UCSD-AML1 (cell line): ENCODE measurements at regions not wholly inside any gene's neighbourhood (a gene's known extent, or its start where the extent isn't known, plus 50 kb on each side); places are given as distances from the start of the nearest gene placed in this dataset.
"Not testable (repeated sequence)": the region's sequence is repeated elsewhere in the genome, so short reads cannot be mapped to it uniquely, and the experiment has no call there.

Experiments used
- DNase-seq: peaks from one replicate; lab custom pipeline; 2025; ENCODE audit not compliant: unreplicated experiment; lab: John Stamatoyannopoulos, UW

- peak; percentile 17 for DNase-seq
Observed at GRCh38 chr14:82872494-82872893, 1338.8 kb upstream of the SEL1L start.

DNA sequence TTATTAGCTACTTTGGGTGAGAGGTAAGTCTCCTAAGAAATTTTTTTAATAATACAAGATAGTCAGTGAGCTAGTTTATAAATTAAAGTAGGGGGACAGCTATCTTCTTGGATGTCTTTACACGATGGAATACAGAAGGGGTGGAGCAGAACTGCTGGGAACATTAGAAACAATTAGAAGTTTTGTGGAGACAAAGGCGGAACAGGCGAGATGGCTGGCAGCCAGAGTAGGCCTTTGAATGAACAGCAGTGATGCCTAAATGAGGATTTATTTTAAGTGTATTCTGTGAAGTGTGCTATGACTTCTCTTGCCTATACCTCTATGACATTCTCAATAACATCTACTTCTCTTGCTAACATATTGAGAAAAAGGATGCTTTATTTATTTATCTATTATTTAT is 1345.3 kb upstream of the SEL1L start:
- no peak for DNase-seq

DNA sequence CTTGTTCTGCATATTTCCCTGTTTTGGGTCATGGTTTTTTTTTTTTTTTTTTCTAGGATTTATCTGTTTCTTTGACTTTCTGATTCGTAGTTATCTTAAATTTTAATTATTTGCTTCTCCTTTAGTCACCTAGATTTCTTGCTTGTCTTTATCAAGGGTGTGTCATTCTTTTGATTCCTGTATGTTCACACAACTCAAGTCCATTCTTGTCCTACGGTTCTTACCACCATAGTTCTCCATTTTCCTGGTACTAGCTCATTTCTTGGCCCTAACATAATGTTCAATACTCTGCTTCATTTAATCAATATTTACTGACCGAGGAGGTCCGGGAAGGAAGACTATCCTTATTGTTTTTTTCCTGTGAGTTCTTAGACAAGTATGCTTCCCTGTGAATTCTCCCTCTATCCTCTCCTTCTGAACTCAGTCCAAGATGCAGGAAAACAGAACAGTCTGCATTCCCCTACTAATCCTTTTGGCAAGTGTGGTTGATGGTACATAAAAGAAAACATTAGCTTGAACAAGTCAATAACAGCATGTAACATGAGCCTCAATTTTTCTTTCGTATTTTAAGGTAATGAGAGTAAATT is 1346.4 kb upstream of the SEL1L start:
- DNase-seq: no peak

- no peak for DNase-seq
Observed at GRCh38 chr14:82886670-82887069, 1353.0 kb upstream of the SEL1L start.

GRCh38 chr14:82889701-82890100 is 1356.0 kb upstream of the SEL1L start:
- DNase-seq: no peak

DNA sequence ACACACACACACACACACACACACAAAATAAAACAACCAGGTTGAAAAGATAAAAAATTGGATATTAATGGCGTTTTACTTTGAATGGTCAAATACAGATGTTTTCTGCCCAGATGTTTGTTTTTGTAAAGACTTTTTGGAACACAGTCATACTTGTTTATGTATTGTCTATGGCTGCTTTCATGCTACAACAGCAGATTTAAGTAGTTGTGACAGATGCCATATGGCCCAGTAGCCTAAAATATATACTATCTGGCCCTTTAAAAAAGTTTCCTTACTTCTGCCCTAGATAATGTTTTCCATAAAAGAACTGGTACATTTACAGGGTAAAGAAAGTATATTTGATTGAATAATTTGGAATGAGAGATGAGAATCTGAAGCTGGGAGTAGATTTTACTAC is 1362.8 kb upstream of the SEL1L start:
- no peak for DNase-seq

- DNase-seq: no peak
Observed at GRCh38 chr14:82897469-82898308, 1364.0 kb upstream of the SEL1L start.

GRCh38 chr14:82905762-82906161 is 1372.1 kb upstream of the SEL1L start:
- no peak for DNase-seq

- no peak for DNase-seq
Observed at GRCh38 chr14:82911930-82912329, 1378.3 kb upstream of the SEL1L start.

DNA sequence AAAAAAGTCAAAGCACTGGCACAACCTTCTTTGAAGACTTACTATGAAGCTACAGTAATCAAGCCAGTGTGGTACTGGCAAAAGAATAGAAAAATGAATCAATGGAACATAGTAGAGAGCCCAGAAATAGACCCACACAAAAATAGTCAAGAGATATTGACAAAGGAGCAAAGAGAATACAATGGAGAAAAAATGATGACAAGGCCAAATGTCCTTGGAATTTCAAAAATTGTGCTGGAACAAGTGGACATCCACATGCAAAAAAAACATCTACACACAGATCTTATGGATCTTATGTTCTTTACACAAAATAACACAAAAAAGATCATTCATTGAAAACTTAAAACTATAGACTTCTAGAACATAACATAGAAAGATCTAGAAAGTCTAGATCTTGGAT is 1379.7 kb upstream of the SEL1L start:
- no peak for DNase-seq

GRCh38 chr14:82915381-82915780 is 1381.7 kb upstream of the SEL1L start:
- DNase-seq: no peak

DNA sequence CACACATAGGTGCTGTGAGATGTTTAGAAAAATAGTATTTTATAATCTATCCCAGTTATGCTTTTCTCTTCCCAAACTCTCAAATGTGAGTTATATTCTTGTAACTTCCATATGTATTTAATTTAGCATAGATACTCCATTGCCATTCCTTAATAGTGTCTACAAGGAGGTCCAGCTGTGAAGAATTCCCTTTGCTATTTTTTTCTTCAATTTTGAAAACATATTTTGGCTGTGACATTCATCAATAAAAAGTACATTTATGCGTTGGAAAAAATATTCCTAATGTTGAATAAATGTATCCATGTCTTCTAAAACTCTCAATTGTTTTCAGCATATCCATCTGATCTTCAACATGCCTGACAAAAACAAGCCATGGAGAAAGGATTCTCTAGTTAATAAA is 1402.0 kb upstream of the SEL1L start:
- DNase-seq: no peak

DNA sequence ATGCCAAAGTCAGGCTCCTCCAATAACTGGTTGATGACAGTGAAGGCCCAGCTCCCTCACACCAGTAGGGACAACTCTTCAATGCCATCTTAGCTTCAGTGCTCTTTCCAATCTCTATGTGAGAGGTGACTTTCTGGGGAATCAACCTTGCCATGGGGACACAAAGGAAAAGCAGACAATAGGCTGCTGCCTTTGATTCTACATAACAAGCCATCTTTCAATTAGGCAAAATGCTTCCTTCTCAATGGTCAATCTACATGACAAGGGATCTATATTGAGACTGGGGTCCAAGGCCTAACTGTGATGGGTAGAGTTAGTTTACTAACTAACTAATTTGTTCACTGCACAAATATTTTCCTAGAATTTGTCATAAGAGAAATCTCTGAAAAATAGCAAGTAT is 1417.5 kb upstream of the SEL1L start:
- DNase-seq: no peak

- DNase-seq: no peak
Observed at GRCh38 chr14:82963756-82964155, 1430.1 kb upstream of the SEL1L start.

DNA sequence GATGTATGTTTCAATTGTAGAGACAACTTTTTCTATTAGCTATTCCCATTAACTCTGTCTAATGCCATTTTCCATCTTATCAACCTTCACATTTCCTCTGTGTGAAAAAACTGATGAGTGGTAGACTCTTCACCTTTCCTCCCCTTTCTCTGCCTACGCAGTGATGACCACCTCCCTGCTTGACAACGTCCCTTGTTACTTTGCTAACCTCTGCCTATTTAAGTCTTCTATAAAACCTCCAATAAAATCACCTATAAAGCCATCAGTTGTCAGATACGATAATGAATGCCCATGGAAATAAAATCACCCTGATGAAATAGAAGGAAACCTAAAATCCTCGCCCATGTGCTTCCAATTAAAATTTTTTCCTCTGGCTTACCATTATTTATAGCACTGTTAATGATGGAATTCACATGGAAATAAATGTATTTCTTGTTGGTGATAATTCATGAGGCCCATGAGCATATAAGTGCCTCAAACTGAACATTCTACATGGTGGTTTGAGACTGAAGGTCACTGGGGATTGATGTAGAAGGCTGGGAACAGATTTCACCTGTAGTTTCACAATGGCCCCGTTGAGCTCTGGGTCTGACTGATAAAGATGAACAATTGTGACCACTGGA is 1454.0 kb upstream of the SEL1L start:
- DNase-seq: no peak

DNA sequence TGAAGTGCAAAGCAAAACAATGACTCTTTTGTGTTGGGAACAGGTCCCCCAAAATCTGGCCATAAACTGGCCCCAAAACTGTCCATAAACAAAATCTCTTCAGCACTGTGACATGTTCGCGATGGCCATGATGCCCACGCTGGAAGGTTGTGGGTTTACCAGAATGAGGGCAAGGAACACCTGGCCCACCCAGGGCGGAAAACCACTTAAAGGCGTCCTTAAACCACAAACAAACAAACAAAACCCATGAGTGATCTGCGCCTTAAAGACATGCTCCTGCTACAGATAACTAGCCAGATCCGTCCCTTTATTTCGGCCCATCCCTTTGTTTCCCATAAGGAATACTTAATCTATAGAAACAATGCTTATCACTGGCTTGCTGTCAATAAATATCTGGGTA is 1460.9 kb upstream of the SEL1L start:
- DNase-seq: not testable (repeated sequence)

GRCh38 chr14:82999802-83000201 is 1466.1 kb upstream of the SEL1L start:
- DNase-seq: no peak

GRCh38 chr14:83004456-83005006 is 1470.9 kb upstream of the SEL1L start:
- no peak for DNase-seq

DNA sequence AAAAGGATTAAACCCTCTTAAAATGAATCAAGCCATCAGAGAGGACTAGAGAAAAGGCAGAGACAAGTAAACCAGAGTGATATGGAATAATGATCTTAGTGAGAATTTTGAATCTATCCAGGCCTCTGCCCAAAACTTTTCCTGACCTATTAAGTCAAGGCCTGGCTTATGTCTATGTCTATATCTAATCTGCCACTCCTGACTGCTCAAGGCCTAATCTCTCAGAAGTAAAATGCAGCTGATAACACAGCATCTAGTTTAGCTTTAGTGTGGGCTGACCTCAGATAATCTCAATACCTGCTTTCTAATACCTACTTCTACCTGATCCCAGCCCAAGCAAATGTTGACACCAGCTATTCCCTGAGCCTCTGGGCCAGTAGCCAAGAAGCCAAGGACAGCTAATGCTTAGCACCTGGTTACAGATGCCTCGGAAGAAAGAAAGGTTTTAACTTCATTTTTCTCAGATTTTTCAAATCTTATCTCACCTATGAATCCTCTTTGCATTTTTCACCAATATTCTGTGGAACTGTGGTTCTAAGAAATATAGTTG is 1472.5 kb upstream of the SEL1L start:
- no peak for DNase-seq

- DNase-seq: not testable (repeated sequence)
Observed at GRCh38 chr14:83007052-83007451, 1473.4 kb upstream of the SEL1L start.

DNA sequence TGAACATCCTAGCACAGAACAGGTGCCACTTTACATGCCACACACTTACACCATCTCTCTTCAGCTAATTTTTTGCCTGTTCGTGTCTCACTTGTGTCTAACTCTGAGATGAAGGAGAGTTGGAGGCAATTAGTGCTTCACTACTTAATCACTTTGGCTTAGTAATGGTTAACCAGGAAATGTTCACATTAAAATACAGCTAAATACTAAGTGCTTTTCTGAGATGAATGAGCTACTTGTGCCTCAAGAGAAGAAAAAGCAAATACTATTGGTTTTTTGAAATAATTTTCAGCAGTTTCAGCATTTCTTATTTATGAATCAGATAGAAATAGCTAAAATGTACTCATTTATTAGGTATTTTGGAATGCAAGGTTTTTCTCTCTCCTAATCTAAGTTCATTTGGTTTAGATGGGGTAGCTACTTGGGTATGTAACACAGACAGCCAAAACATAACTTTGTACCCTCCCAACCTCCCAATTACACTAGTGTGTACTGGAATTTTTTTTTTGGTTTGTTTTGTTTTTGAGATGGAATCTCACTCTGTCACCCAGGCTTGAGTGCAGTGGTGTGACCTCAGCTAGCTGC is 1474.1 kb upstream of the SEL1L start:
- no peak for DNase-seq
